SJCRH30 (cell line): ENCODE measurements at regions not wholly inside any gene's neighbourhood (a gene's known extent, or its start where the extent isn't known, plus 50 kb on each side); places are given as distances from the start of the nearest gene placed in this dataset.
"Not testable (repeated sequence)": the region's sequence is repeated elsewhere in the genome, so short reads cannot be mapped to it uniquely, and the experiment has no call there.

Experiments
- DNase-seq, 2 experiments: peaks; one replicate each; pipeline ENCODE4 v3.0.0-alpha.2; 2015 to 2020
- H3K27ac ChIP-seq: fragments of 250-450 bp; sonication (Bioruptor Pico); 2 replicates; pipeline ENCODE4 v1.5.1; 2020; ENCODE audit warnings: mild to moderate bottlenecking, moderate library complexity
- H3K27me3 ChIP-seq: fragments of 250-450 bp; sonication (Bioruptor Pico); 2 replicates; pipeline ENCODE4 v1.5.1; 2020; ENCODE audit warnings: mild to moderate bottlenecking, moderate library complexity
- H3K36me3 ChIP-seq: fragments of 250-450 bp; sonication (Bioruptor Pico); 2 replicates; pipeline ENCODE4 v1.5.1; 2020; ENCODE audit warnings: mild to moderate bottlenecking, moderate library complexity
- H3K4me1 ChIP-seq: fragments of 250-450 bp; sonication (Bioruptor Pico); 2 replicates; pipeline ENCODE4 v1.5.1; 2020; ENCODE audit warnings: mild to moderate bottlenecking, moderate library complexity
- H3K4me3 ChIP-seq: fragments of 250-450 bp; sonication (Bioruptor Pico); 2 replicates; pipeline ENCODE4 v1.5.1; 2020; ENCODE audit warnings: mild to moderate bottlenecking, moderate library complexity
- H3K9me3 ChIP-seq: fragments of 250-450 bp; sonication (Bioruptor Pico); replicated peaks from 2 replicates; pipeline ENCODE4 v1.5.1; 2020; ENCODE audit warnings: mild to moderate bottlenecking, moderate library complexity

GRCh38 chr9:94387338-94388010 is 59.0 kb upstream of the NUTM2F start:
- H3K9me3 ChIP-seq, H3K36me3 ChIP-seq, H3K4me1 ChIP-seq, H3K4me3 ChIP-seq, H3K27me3 ChIP-seq, DNase-seq, H3K27ac ChIP-seq: not testable (repeated sequence)

DNA sequence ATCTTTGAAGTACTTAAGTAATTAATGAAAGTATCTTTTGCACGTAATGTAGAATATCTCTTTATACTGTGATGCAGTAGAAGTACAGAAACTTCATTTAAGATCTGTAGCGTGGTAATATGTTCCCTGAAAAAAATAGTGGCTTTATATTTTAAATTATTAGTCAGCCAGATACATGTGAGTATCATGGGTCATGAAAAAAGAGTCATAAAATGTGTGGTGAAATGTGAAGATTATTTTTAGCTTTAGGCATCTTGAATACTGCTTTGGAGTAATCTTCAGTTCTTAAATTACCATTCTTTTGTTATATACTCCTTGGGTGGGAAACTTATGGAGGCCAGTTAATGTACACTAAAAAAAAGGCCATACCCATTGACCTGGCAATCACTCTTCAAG is 59.6 kb upstream of the NUTM2F start:
- H3K36me3 ChIP-seq, H3K27me3 ChIP-seq, DNase-seq, H3K4me1 ChIP-seq, H3K4me3 ChIP-seq, H3K9me3 ChIP-seq, H3K27ac ChIP-seq: not testable (repeated sequence)

GRCh38 chr9:94390425-94391098 is 62.1 kb upstream of the NUTM2F start:
- not testable (repeated sequence) for H3K27me3 ChIP-seq, H3K4me1 ChIP-seq, H3K4me3 ChIP-seq, H3K9me3 ChIP-seq, H3K36me3 ChIP-seq, DNase-seq, H3K27ac ChIP-seq

DNA sequence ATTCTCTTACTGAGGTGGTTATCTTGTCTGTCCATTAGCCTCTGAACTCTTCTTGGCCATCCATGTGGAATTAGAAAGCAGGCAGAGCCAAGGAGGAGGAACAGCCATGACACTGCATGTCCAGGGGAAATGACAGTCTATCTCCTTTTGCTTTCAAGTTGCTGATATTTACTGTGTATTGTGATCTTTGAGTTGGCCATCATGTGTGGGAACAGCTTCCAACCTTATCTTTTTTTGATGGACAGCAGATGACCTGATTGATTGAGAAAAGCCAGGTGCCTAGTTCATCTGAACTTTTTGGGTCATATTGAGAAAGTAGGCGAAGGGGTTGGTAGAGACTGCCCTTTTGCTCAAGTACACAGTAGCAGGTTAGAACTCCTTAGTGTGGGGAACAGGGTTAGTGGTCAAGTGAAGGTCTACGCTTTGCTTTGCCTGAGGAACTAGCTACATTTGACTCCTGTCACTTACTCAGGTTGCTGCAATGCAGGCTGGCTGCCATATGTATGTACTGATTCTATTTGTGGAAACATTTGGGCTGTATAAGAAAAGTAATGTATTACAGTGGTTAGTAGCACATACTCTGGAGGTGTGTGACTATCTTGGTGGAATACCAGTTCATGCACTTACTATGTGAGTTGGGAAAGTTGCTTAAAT is 64.7 kb upstream of the NUTM2F start:
- H3K4me3 ChIP-seq, H3K27ac ChIP-seq, DNase-seq, H3K9me3 ChIP-seq, H3K4me1 ChIP-seq, H3K27me3 ChIP-seq, H3K36me3 ChIP-seq: not testable (repeated sequence)

- not testable (repeated sequence) for H3K4me1 ChIP-seq, H3K27ac ChIP-seq, H3K36me3 ChIP-seq, H3K9me3 ChIP-seq, H3K27me3 ChIP-seq, H3K4me3 ChIP-seq, DNase-seq
Observed at GRCh38 chr9:94397766-94398379, 69.4 kb upstream of the NUTM2F start.

GRCh38 chr9:94400461-94400860 is 72.0 kb upstream of the NUTM2F start:
- H3K27ac ChIP-seq, H3K4me1 ChIP-seq, H3K9me3 ChIP-seq, H3K36me3 ChIP-seq, H3K27me3 ChIP-seq, H3K4me3 ChIP-seq, DNase-seq: not testable (repeated sequence)

DNA sequence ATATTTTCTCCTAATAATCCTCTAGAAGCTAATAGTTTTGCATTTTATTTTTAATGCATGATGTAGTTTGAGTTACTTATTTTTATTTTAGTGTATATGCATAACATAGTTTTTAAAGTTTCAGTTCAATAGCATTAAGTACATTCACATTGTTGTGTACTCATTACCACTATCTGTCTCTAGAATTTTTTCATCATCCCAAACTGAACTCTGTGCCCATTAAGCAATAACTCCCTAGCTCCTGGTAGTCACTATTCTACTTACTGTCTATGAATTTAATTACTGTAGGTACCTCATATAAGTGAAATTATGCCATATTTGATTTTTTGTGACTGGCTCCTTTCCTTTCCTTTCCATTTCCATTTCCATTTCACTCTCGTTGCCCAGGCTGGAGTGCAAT is 74.4 kb upstream of the NUTM2F start:
- H3K9me3 ChIP-seq, H3K4me1 ChIP-seq, H3K27me3 ChIP-seq, H3K27ac ChIP-seq, H3K36me3 ChIP-seq, DNase-seq, H3K4me3 ChIP-seq: not testable (repeated sequence)

DNA sequence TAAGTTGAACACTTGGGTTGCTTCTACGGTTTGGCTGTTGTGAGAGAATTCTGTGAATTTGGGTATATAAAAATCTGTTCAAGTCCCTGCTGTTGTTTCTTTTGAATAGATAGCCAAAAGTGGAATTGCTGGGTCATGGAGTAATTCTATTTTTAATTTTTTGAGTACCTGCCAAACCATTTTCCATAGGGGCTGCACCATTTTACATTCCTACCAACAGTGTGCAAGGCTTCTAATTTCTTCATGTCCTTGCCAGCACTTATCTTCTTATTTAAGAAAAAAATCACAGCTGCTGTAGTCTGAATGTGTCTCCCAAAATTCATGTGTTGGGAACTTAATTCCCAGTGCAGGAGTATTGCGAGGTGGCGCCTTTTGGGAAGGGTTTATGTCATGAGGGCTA is 75.1 kb upstream of the NUTM2F start:
- H3K4me1 ChIP-seq, H3K9me3 ChIP-seq, DNase-seq, H3K27me3 ChIP-seq, H3K36me3 ChIP-seq, H3K27ac ChIP-seq, H3K4me3 ChIP-seq: not testable (repeated sequence)

DNA sequence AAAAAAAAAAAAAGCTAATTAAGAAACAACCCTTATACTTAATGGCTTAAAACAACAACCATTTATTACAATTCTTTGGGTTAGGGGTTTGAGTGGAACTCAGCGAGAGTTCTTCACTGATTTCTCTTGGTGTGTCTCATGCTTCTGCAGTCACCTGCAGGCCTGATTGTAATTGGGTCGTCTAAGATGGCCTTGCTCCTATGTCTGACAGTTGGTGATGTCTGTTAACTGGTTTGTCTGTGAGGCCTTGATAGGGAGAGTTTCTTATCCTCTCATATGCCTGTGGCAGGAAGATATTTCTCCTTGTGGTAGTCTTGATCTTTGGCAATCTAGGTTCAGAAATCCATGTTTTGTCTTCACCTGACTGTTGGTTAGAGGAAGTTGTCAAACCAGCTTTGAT is 85.2 kb upstream of the NUTM2F start:
- not testable (repeated sequence) for H3K36me3 ChIP-seq, H3K4me3 ChIP-seq, H3K4me1 ChIP-seq, H3K27me3 ChIP-seq, H3K27ac ChIP-seq, H3K9me3 ChIP-seq
- DNase-seq = peak in 1 of 2 experiments; percentile 9

DNA sequence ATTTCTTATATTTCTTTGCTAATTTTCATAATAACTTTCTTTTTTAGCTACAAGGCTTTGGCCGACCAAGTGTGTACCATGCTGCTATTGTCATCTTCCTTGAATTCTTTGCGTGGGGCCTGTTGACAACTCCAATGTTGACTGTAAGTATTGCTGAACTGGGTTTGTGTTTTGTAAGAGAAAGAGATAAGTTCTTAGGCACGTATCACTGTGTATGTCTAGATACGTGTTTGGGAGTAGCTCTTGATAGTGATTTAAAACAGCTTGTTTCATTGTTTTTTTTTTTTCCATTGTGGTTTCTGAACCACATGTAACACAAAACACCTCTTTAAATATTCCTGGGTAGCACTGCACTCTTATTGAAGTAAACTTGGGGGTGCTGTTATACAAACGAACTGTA is 86.7 kb upstream of the NUTM2F start:
- H3K27me3 ChIP-seq, H3K27ac ChIP-seq, H3K9me3 ChIP-seq, DNase-seq, H3K4me1 ChIP-seq, H3K4me3 ChIP-seq, H3K36me3 ChIP-seq: not testable (repeated sequence)

DNA sequence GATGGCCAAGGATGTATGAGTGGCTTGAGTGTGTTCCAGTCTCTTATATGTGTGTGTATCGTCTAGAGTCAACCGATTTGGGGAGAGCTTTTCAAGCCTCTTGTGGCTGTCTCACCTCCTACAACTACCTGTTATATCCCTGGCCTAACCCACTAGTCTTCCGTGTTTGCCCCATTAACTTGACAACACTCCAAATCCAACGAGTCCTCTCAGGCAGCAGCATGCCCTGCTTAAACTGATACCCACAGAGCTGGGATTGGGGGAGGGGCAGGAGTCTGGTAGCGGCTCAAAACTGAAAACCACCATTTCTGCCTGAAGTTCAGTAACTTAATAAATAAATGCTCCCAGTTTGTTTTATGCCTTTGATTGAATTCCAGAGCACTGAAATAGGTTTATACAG is 91.7 kb upstream of the NUTM2F start:
- not testable (repeated sequence) for H3K27me3 ChIP-seq, DNase-seq, H3K27ac ChIP-seq, H3K4me1 ChIP-seq, H3K9me3 ChIP-seq, H3K36me3 ChIP-seq, H3K4me3 ChIP-seq

- not testable (repeated sequence) for H3K4me1 ChIP-seq, DNase-seq, H3K9me3 ChIP-seq, H3K4me3 ChIP-seq, H3K36me3 ChIP-seq, H3K27me3 ChIP-seq, H3K27ac ChIP-seq
Observed at GRCh38 chr9:94421951-94422350, 93.5 kb upstream of the NUTM2F start.

DNA sequence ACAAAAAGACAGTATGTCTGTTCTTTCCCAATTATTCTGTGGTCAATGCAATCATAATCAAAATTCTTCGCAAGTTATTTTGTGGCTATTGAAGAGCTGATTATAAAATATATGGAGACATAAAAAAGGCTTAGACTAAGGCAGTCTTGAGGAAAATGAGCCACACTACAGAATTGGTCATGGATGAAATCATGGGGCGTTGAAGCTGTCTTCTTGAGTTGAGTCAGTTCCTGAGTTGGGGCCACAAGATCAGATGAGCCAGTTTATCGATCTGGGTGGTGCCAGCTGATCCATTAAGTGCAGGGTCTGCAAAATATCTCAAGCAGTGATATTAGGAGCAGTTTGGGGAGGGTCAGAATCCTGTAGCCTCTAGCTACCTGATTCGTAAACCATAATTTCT is 96.9 kb upstream of the NUTM2F start:
- not testable (repeated sequence) for H3K27me3 ChIP-seq, H3K4me1 ChIP-seq, H3K36me3 ChIP-seq

GRCh38 chr9:94437128-94437527 is 108.7 kb upstream of the NUTM2F start:
- H3K4me1 ChIP-seq, DNase-seq, H3K27ac ChIP-seq, H3K4me3 ChIP-seq, H3K9me3 ChIP-seq, H3K27me3 ChIP-seq: not testable (repeated sequence)
- H3K36me3 ChIP-seq = peaks cover 22% of the 10 kb centered on the region

More for the DNA sequence above, 96.9 kb upstream of the NUTM2F start:
- not testable (repeated sequence) for DNase-seq, H3K4me3 ChIP-seq, H3K27ac ChIP-seq, H3K9me3 ChIP-seq

GRCh38 chr9:94438336-94438735 is 109.9 kb upstream of the NUTM2F start:
- not testable (repeated sequence) for H3K9me3 ChIP-seq, H3K4me3 ChIP-seq, H3K27ac ChIP-seq, H3K27me3 ChIP-seq, H3K4me1 ChIP-seq, DNase-seq
- H3K36me3 ChIP-seq = peaks cover 26% of the 10 kb centered on the region
